ENCODE measurements at regions not wholly inside any gene's neighbourhood (a gene's known extent, or its start where the extent isn't known, plus 50 kb on each side); places are given as distances from the start of the nearest gene placed in this dataset.

- TF ChIP-seq, protein P1, sequence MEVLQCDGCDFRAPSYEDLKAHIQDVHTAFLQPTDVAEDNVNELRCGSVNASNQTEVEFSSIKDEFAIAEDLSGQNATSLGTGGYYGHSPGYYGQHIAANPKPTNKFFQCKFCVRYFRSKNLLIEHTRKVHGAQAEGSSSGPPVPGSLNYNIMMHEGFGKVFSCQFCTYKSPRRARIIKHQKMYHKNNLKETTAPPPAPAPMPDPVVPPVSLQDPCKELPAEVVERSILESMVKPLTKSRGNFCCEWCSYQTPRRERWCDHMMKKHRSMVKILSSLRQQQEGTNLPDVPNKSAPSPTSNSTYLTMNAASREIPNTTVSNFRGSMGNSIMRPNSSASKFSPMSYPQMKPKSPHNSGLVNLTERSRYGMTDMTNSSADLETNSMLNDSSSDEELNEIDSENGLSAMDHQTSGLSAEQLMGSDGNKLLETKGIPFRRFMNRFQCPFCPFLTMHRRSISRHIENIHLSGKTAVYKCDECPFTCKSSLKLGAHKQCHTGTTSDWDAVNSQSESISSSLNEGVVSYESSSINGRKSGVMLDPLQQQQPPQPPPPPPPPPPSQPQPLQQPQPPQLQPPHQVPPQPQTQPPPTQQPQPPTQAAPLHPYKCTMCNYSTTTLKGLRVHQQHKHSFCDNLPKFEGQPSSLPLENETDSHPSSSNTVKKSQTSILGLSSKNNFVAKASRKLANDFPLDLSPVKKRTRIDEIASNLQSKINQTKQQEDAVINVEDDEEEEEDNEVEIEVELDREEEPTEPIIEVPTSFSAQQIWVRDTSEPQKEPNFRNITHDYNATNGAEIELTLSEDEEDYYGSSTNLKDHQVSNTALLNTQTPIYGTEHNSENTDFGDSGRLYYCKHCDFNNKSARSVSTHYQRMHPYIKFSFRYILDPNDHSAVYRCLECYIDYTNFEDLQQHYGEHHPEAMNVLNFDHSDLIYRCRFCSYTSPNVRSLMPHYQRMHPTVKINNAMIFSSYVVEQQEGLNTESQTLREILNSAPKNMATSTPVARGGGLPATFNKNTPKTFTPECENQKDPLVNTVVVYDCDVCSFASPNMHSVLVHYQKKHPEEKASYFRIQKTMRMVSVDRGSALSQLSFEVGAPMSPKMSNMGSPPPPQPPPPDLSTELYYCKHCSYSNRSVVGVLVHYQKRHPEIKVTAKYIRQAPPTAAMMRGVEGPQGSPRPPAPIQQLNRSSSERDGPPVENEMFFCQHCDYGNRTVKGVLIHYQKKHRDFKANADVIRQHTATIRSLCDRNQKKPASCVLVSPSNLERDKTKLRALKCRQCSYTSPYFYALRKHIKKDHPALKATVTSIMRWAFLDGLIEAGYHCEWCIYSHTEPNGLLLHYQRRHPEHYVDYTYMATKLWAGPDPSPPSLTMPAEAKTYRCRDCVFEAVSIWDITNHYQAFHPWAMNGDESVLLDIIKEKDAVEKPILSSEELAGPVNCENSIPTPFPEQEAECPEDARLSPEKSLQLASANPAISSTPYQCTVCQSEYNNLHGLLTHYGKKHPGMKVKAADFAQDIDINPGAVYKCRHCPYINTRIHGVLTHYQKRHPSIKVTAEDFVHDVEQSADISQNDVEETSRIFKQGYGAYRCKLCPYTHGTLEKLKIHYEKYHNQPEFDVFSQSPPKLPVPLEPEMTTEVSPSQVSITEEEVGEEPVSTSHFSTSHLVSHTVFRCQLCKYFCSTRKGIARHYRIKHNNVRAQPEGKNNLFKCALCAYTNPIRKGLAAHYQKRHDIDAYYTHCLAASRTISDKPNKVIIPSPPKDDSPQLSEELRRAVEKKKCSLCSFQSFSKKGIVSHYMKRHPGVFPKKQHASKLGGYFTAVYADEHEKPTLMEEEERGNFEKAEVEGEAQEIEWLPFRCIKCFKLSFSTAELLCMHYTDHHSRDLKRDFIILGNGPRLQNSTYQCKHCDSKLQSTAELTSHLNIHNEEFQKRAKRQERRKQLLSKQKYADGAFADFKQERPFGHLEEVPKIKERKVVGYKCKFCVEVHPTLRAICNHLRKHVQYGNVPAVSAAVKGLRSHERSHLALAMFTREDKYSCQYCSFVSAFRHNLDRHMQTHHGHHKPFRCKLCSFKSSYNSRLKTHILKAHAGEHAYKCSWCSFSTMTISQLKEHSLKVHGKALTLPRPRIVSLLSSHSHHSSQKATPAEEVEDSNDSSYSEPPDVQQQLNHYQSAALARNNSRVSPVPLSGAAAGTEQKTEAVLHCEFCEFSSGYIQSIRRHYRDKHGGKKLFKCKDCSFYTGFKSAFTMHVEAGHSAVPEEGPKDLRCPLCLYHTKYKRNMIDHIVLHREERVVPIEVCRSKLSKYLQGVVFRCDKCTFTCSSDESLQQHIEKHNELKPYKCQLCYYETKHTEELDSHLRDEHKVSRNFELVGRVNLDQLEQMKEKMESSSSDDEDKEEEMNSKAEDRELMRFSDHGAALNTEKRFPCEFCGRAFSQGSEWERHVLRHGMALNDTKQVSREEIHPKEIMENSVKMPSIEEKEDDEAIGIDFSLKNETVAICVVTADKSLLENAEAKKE (CRISPR knock-in tag; IDR thresholded peaks at IDR 0.05) = no peak
- no peak for TF ChIP-seq REST (IDR thresholded peaks at IDR 0.05; ENCODE audit: unreplicated experiment)
- TF ChIP-seq, protein P2, sequence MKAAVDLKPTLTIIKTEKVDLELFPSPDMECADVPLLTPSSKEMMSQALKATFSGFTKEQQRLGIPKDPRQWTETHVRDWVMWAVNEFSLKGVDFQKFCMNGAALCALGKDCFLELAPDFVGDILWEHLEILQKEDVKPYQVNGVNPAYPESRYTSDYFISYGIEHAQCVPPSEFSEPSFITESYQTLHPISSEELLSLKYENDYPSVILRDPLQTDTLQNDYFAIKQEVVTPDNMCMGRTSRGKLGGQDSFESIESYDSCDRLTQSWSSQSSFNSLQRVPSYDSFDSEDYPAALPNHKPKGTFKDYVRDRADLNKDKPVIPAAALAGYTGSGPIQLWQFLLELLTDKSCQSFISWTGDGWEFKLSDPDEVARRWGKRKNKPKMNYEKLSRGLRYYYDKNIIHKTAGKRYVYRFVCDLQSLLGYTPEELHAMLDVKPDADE (IDR thresholded peaks at IDR 0.05) = no peak
- TF ChIP-seq STAT1 (IDR thresholded peaks at IDR 0.05; ENCODE audit: unreplicated experiment) = no peak
- TF ChIP-seq NANOG (IDR thresholded peaks at IDR 0.05; ENCODE audit: borderline replicate concordance) = no peak
- no peak for TF ChIP-seq POLR2AphosphoS5 (IDR thresholded peaks at IDR 0.05; ENCODE audit: low read depth)
Measured at GRCh38 chr5:88661806-88662207, 221.2 kb downstream of the MEF2C start (continued).

All from GM23338 (cell line).